ENCODE measurements at regions not wholly inside any gene's neighbourhood (a gene's known extent, or its start where the extent isn't known, plus 50 kb on each side); places are given as distances from the start of the nearest gene placed in this dataset.

DNA sequence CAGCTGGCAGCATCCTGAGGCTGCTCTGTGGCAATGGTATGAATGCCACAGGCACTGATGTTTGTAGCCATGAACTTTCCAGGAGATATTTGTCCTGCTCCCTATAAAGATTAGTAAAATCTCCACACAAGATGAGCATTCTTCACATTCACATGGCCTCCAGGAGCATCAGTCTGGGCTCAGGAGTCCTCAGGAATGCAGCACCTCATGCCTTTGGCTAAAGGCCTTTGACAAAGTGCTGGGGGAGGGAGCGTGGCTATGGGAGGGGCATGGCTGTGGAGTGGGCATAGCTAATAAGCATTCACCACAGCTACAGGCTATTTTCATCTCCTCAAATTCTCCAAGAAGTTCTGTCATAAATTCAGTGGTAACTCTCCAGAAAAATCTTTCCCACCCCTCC is 90.5 kb upstream of the LY86 start:
- no peak for DNase-seq
- H3K36me3 ChIP-seq, result no peaks in the 10 kb centered on the region
- no peak overlapping the region for H3K4me3 ChIP-seq
- intact Hi-C loops (cut with DNase I; ENCODE audit: low total_unique reads), result no loop called here
- TF ChIP-seq CTCF (IDR thresholded peaks at IDR 0.05), result no peak
- TF ChIP-seq POLR2A (IDR thresholded peaks at IDR 0.05), result no peak
- no peak overlapping the region for H3K27ac ChIP-seq
- H3K9me3 ChIP-seq, result no peaks in the 10 kb centered on the region
- no peaks in the 10 kb centered on the region for H3K27me3 ChIP-seq
- H3K4me1 ChIP-seq, result no peaks in the 10 kb centered on the region

DNA sequence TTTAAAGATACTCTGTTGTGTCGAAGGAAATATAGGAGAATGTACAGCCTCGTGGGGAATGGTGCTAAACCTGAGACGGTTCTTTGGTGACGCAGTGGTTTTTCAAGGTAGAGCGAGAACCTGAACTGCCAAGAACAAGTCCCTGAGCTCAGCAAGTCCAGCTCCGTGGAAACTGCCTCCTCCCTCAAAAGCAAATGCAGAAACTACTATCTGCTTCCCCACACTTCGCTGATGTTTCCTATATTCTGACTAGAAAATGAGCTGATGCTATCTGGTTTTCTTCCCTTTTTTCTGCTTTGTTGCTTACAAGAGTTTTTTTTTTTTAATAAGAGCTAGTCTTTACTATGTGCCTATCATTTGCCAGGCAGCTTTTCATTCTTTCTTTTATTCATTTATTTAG is 85.3 kb upstream of the LY86 start:
- no peak for DNase-seq
- H3K27me3 ChIP-seq, result no peaks in the 10 kb centered on the region
- intact Hi-C loops (cut with DNase I; ENCODE audit: low total_unique reads), result no loop called here

DNA sequence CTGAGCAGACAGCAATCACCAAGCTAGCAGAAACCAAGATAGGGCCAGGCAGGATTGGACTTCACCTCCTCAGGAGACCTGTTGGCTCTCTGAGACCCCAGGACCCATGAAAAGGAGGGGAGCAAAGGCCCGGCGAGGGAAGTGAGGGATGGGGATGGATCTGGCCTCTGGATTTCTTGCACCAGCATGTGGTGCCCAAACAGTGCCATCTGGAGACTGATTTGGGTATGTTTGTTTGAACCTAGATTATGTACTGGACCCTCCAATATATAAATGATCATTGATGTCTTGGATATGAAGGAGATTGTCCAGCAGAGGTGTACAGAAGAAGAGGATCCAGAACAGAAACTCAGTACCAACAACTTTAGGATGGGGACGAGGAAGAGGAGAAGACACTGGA is 83.4 kb upstream of the LY86 start:
- DNase-seq, result no peak
- H3K36me3 ChIP-seq, result no peaks in the 10 kb centered on the region
- no peak overlapping the region for H3K4me3 ChIP-seq
- H3K4me1 ChIP-seq, result no peaks in the 10 kb centered on the region
- no peaks in the 10 kb centered on the region for H3K9me3 ChIP-seq
- intact Hi-C loops (cut with DNase I; ENCODE audit: low total_unique reads), result no loop called here
- H3K27me3 ChIP-seq, result no peaks in the 10 kb centered on the region
- H3K27ac ChIP-seq, result no peak overlapping the region
- TF ChIP-seq POLR2A (IDR thresholded peaks at IDR 0.05), result no peak
- TF ChIP-seq CTCF (IDR thresholded peaks at IDR 0.05), result no peak

More for the DNA sequence above, 85.3 kb upstream of the LY86 start:
- Histone ChIP-seq H3K4me3 (no peak overlapping the region), H3K27ac (no peak overlapping the region), H3K9me3 (no peaks in the 10 kb centered on the region), H3K4me1 (no peaks in the 10 kb centered on the region), H3K36me3 (no peaks in the 10 kb centered on the region)
- TF ChIP-seq CTCF (IDR thresholded peaks at IDR 0.05), result no peak
- TF ChIP-seq POLR2A (IDR thresholded peaks at IDR 0.05), result no peak

GRCh38 chr6:6508643-6509042 is 79.9 kb upstream of the LY86 start:
- intact Hi-C loops (cut with DNase I; ENCODE audit: low total_unique reads), result no loop called here
- TF ChIP-seq CTCF (IDR thresholded peaks at IDR 0.05), result no peak
- TF ChIP-seq POLR2A (IDR thresholded peaks at IDR 0.05), result no peak
- H3K9me3 ChIP-seq, result no peaks in the 10 kb centered on the region

DNA sequence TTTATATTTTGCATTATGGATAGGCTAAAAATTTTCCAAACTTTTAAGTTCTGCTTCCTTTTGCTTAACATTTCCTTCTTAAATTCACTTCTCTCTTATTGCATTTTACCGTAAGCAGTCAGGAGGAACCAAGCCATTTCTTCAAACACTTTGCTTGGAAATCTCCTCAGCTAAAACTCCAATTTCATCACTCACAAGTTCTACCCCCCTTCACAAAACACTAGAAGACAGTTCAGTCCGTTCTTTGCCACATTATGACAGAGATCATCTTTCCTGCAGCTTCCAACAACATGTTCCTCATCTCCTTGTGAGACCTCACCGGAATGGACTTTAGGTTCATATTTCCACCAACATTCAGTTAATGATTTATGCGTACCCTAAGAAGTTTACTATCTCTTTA is 79.2 kb upstream of the LY86 start:
- Histone ChIP-seq H3K36me3 (no peaks in the 10 kb centered on the region), H3K27ac (no peak overlapping the region), H3K27me3 (no peaks in the 10 kb centered on the region), H3K9me3 (no peaks in the 10 kb centered on the region), H3K4me3 (no peak overlapping the region), H3K4me1 (no peaks in the 10 kb centered on the region)
- no peak for TF ChIP-seq POLR2A (IDR thresholded peaks at IDR 0.05)
- TF ChIP-seq CTCF (IDR thresholded peaks at IDR 0.05), result no peak
- intact Hi-C loops (cut with DNase I; ENCODE audit: low total_unique reads), result no loop called here
- DNase-seq, result no peak

More at GRCh38 chr6:6508643-6509042, 79.9 kb upstream of the LY86 start:
- no peaks in the 10 kb centered on the region for H3K36me3 ChIP-seq
- H3K4me1 ChIP-seq, result no peaks in the 10 kb centered on the region
- H3K27me3 ChIP-seq, result no peaks in the 10 kb centered on the region
- no peak overlapping the region for H3K4me3 ChIP-seq
- H3K27ac ChIP-seq, result no peak overlapping the region
- DNase-seq, result no peak
